ENCODE measurements at regions not wholly inside any gene's neighbourhood (a gene's known extent, or its start where the extent isn't known, plus 50 kb on each side); places are given as distances from the start of the nearest gene placed in this dataset.

- DNase-seq = no peak
These were observed 259.2 kb upstream of the CRY1 start for GRCh38 chr12:107352347-107353081.

GRCh38 chr12:107353312-107353711 is 260.0 kb upstream of the CRY1 start:
- DNase-seq = no peak

GRCh38 chr12:107355004-107355565 is 261.7 kb upstream of the CRY1 start:
- no peak for DNase-seq

- DNase-seq = no peak
These were observed 262.3 kb upstream of the CRY1 start for GRCh38 chr12:107355612-107356011.

GRCh38 chr12:107356266-107356936 is 263.1 kb upstream of the CRY1 start:
- DNase-seq = peak; percentile 10

GRCh38 chr12:107356937-107357295 is 263.6 kb upstream of the CRY1 start:
- DNase-seq = no peak

GRCh38 chr12:107359382-107359781 is 266.0 kb upstream of the CRY1 start:
- DNase-seq = no peak

- no peak for DNase-seq
These were observed 266.7 kb upstream of the CRY1 start for GRCh38 chr12:107360033-107360432.

GRCh38 chr12:107360482-107360881 is 267.1 kb upstream of the CRY1 start:
- DNase-seq = no peak

- no peak for DNase-seq
These were observed 268.6 kb upstream of the CRY1 start for GRCh38 chr12:107361970-107362369.

- DNase-seq = no peak
These were observed 269.6 kb upstream of the CRY1 start for GRCh38 chr12:107362960-107363359.

GRCh38 chr12:107364875-107365518 is 271.6 kb upstream of the CRY1 start:
- DNase-seq = no peak

GRCh38 chr12:107365703-107366102 is 272.4 kb upstream of the CRY1 start:
- no peak for DNase-seq

GRCh38 chr12:107366322-107366721 is 273.0 kb upstream of the CRY1 start:
- no peak for DNase-seq

- no peak for DNase-seq
These were observed 275.2 kb upstream of the CRY1 start for GRCh38 chr12:107368586-107368985.

GRCh38 chr12:107369006-107369405 is 275.7 kb upstream of the CRY1 start:
- no peak for DNase-seq

- no peak for DNase-seq
These were observed 276.3 kb upstream of the CRY1 start for GRCh38 chr12:107369679-107370078.

GRCh38 chr12:107372229-107372658 is 278.9 kb upstream of the CRY1 start:
- DNase-seq = no peak

- no peak for DNase-seq
These were observed 280.0 kb upstream of the CRY1 start for GRCh38 chr12:107373238-107373809.

GRCh38 chr12:107374161-107374840 is 281.0 kb upstream of the CRY1 start:
- DNase-seq = no peak

GRCh38 chr12:107375231-107375630 is 281.9 kb upstream of the CRY1 start:
- no peak for DNase-seq

GRCh38 chr12:107377596-107378385 is 284.4 kb upstream of the CRY1 start:
- no peak for DNase-seq
